ENCODE measurements at regions not wholly inside any gene's neighbourhood (a gene's known extent, or its start where the extent isn't known, plus 50 kb on each side); places are given as distances from the start of the nearest gene placed in this dataset.
"Not testable (repeated sequence)": the region's sequence is repeated elsewhere in the genome, so short reads cannot be mapped to it uniquely, and the experiment has no call there.

DNA sequence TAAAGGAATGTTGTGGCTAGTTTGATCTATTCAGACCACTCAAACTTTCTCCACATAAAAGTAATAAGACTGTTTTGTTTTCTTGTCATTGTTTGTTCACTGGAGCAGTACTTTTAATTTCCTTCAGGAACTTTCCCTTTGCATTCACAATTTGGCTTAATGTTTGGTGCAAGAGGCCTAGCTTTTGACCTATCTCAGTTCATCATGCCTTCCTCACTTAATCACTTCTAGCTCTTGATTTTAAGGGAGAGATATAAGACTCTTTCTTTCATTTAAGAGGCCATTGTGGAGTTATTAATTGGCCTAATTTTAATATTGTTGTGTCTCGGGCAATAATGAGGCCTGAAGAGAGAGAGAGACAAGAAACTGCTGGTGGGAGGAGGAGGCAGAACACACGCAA is 371.7 kb upstream of the DEPDC1 start:
- Mint-ChIP-seq H3K27ac (no peak overlapping the region), H3K36me3 (ENCODE audit: low read depth) (no peaks in the 10 kb centered on the region), H3K4me1 (no peaks in the 10 kb centered on the region), H3K9me3 (peaks cover 13% of the 10 kb centered on the region), H3K27me3 (no peaks in the 10 kb centered on the region), H3K4me3 (no peak overlapping the region)
- ChIA-PET POLR2A (no interaction called here), CTCF (no interaction called here)
- DNase-seq, result no peak

DNA sequence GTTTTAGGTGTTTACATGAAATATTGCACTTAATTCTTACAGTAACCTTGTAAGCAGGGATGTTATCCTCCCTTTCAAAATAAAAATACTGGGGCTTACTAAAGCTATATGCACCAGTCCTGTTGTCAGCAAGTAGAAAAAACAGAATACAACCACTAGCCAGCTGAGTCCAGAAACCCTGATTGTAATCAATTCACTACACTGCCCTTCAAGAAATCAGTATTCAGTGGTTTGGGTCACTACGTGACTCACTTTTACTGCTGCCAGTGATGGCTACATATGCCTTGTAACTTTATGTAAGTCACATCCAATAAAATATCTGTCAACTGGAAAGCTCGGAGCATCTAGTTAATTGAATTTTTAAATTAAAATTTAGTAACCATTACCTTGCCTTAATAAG is 376.3 kb upstream of the DEPDC1 start:
- POLR2A ChIA-PET, result no interaction called here
- CTCF ChIA-PET, result no interaction called here
- DNase-seq, result no peak
- Mint-ChIP-seq H3K4me1 (no peaks in the 10 kb centered on the region), H3K27ac (no peak overlapping the region), H3K9me3 (peaks cover 10% of the 10 kb centered on the region), H3K27me3 (no peaks in the 10 kb centered on the region), H3K4me3 (no peak overlapping the region), H3K36me3 (ENCODE audit: low read depth) (no peaks in the 10 kb centered on the region)

DNA sequence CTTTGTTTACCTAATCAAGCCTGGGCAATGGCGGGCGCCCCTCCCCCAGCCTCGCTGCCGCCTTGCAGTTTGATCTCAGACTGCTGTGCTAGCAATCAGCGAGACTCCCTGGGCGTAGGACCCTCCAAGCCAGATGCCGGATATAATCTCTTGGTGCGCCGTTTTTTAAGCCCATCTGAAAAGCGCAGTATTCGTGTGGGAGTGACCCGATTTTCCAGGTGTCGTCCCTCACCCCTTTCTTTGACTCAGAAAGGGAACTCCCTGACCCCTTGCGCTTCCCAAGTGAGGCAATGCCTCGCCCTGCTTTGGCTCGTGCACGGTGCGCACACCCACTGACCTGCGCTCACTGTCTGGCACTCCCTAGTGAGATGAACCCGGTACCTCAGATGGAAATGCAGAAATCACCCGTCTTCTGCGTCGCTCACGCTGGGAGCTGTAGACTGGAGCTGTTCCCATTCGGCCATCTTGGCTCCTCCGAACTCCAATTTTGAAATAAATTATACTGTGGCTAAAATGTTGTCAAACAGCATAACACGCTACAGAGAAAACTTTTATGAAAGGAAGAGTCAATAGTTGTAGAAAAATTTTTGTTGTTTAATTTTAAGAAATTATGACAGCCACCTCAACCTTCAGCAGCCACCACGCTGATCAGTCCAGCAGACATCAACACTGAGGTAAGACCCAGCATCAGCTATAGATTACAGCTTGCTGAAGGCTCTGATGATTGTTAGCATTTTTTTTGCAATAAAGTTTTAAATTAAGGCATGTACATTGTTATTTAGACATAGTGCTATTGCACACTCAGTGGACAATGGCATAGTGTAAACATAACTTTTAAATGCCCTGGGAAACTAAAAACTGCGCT is 384.7 kb upstream of the DEPDC1 start:
- H3K36me3 Mint-ChIP-seq (ENCODE audit: low read depth); DNase-seq; POLR2A ChIA-PET; H3K27me3 Mint-ChIP-seq; H3K4me1 Mint-ChIP-seq; H3K9me3 Mint-ChIP-seq; CTCF ChIA-PET; H3K27ac Mint-ChIP-seq; H3K4me3 Mint-ChIP-seq: not testable (repeated sequence)

DNA sequence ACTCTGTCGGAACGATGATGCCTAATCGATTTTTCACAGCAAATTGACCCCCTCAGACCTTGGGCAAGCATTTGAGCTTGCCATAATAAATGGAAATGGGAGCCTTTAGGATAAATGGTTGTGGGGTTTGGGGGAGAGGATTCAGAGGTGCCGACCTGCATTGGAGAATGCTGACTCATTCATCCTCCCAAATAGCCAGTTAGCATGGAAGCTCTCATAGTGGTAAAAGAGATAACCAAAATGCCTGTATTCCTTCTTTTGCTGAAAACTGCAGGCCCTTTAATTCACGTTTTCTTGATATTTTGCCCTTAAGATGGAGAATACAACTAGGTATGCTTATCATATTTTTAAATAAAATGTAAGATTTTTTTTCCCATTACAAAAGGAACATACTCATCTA is 392.6 kb upstream of the DEPDC1 start:
- H3K4me1 Mint-ChIP-seq, result no peaks in the 10 kb centered on the region
- no peaks in the 10 kb centered on the region for H3K27me3 Mint-ChIP-seq
- POLR2A ChIA-PET, result no interaction called here
- no peaks in the 10 kb centered on the region for H3K36me3 Mint-ChIP-seq (ENCODE audit: low read depth)
- CTCF ChIA-PET, result no interaction called here
- H3K27ac Mint-ChIP-seq, result no peak overlapping the region
- H3K9me3 Mint-ChIP-seq, result peaks cover 3% of the 10 kb centered on the region
- DNase-seq, result no peak
- H3K4me3 Mint-ChIP-seq, result no peak overlapping the region

DNA sequence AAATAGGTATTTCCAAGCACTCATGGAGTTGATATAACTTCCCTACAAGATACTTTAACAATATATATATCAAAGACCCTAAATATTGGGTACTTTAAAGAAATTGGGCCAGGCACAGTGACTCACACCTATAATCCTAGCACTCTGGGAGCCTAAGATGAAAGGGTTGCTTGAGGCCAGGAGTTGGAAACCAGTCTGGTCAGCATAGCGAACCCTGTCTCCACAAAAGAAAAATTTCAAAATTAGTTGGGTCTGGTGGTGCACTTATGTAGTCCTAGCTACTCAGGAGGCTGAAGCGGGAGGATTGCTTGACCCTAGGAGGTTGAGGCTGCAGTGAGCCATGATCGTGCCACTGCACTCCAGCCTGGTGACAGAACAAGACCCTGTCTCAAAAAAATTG is 393.9 kb upstream of the DEPDC1 start:
- Mint-ChIP-seq H3K36me3 (ENCODE audit: low read depth) (no peaks in the 10 kb centered on the region), H3K4me1 (no peaks in the 10 kb centered on the region), H3K4me3 (no peak overlapping the region), H3K27me3 (no peaks in the 10 kb centered on the region), H3K9me3 (peaks cover 3% of the 10 kb centered on the region), H3K27ac (no peak overlapping the region)
- no peak for DNase-seq
- CTCF ChIA-PET, result no interaction called here
- POLR2A ChIA-PET, result no interaction called here

DNA sequence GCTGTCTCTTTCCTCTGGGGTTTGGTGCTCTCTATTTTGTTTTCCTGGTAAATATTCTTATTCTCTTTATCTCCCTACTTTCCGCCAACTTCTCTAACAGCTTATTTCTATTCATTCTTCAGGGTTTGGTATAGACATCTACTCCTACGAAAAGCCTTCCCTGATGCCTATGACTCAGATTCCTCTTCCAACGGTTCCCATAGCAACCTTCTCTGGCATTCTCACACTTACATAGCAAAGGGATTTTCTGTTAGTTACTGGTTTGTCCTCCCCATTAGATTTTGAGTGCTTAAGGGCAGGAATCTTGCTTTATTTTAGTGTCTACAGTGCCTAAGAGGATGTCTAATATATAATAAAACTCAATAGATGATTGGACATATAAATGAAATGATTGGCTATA is 407.6 kb upstream of the DEPDC1 start:
- no peaks in the 10 kb centered on the region for H3K4me1 Mint-ChIP-seq
- DNase-seq, result no peak

DNA sequence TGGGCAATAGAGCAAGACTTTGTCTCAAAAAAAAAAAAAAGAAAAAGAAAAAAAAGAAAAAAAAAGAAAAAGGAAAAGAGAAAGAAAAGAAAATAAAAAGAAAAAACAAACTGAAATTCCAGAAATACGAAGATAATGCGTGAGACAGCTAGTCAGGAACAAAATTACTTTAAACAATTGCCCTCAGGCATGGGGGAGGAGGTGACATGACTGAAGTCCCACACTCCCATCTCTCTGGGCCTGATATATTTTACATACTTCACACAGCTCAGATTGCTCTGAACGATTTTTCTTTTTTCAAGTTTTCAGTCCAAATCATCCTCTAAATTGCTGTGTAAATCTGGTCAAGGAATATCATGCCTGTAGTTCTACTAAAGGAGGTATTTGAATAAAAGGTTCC is 409.5 kb upstream of the DEPDC1 start:
- no peaks in the 10 kb centered on the region for H3K36me3 Mint-ChIP-seq (ENCODE audit: low read depth)
- H3K4me3 Mint-ChIP-seq, result no peak overlapping the region
- H3K9me3 Mint-ChIP-seq, result peaks cover 11% of the 10 kb centered on the region
- no peak for DNase-seq
- ChIA-PET CTCF (no interaction called here), POLR2A (no interaction called here)
- no peaks in the 10 kb centered on the region for H3K27me3 Mint-ChIP-seq
- no peaks in the 10 kb centered on the region for H3K4me1 Mint-ChIP-seq
- H3K27ac Mint-ChIP-seq, result no peak overlapping the region

More for the DNA sequence above, 407.6 kb upstream of the DEPDC1 start:
- POLR2A ChIA-PET, result no interaction called here
- H3K4me3 Mint-ChIP-seq, result no peak overlapping the region
- CTCF ChIA-PET, result no interaction called here
- no peaks in the 10 kb centered on the region for H3K27me3 Mint-ChIP-seq
- peaks cover 7% of the 10 kb centered on the region for H3K9me3 Mint-ChIP-seq
- no peaks in the 10 kb centered on the region for H3K36me3 Mint-ChIP-seq (ENCODE audit: low read depth)
- H3K27ac Mint-ChIP-seq, result no peak overlapping the region

DNA sequence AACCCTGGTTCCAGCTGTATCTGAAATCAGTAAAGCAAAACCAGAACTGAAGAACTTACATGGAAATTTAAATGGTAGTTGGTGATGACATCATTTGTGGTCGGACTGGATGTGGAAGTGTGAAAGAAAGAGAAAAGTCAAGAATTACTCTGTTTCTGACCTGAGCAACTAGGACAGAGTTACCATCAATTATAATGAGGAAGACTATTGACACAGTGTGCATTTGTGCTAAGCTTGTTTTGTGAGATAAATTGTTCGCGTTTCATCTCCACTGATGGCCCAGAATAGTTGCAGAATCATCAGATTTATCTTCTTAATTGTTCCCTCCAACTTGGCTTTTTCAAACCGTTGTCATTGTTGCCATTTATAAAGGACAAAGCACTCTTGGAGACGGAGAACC is 410.6 kb upstream of the DEPDC1 start:
- Mint-ChIP-seq H3K9me3 (peaks cover 11% of the 10 kb centered on the region), H3K27ac (no peak overlapping the region), H3K36me3 (ENCODE audit: low read depth) (no peaks in the 10 kb centered on the region), H3K4me1 (no peaks in the 10 kb centered on the region), H3K27me3 (no peaks in the 10 kb centered on the region), H3K4me3 (no peak overlapping the region)
- CTCF ChIA-PET, result no interaction called here
- no peak for DNase-seq
- POLR2A ChIA-PET, result no interaction called here

DNA sequence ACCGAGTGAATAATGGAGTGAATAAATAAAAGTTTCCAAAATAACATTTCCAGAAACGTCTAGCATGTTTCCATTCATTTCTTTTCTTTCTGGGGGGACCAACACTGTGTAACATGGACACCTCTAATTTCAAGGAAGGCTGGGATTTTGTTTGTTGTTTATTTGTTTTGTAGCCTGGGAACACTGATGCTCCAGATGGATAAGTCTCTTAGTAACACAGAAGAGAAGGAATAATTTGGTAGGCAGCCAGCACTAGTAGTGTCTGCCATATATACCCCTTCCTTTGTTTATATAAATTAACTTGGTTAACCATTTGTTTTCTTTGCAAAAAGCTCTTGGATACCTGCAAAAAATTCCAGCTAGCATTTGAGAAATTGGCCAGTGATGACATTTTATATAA is 411.4 kb upstream of the DEPDC1 start:
- H3K4me3 Mint-ChIP-seq, result no peak overlapping the region
- H3K9me3 Mint-ChIP-seq, result peaks cover 11% of the 10 kb centered on the region
- H3K36me3 Mint-ChIP-seq (ENCODE audit: low read depth), result no peaks in the 10 kb centered on the region
- CTCF ChIA-PET, result no interaction called here
- no peak for DNase-seq
- POLR2A ChIA-PET, result no interaction called here
- no peaks in the 10 kb centered on the region for H3K27me3 Mint-ChIP-seq
- no peaks in the 10 kb centered on the region for H3K4me1 Mint-ChIP-seq
- no peak overlapping the region for H3K27ac Mint-ChIP-seq

DNA sequence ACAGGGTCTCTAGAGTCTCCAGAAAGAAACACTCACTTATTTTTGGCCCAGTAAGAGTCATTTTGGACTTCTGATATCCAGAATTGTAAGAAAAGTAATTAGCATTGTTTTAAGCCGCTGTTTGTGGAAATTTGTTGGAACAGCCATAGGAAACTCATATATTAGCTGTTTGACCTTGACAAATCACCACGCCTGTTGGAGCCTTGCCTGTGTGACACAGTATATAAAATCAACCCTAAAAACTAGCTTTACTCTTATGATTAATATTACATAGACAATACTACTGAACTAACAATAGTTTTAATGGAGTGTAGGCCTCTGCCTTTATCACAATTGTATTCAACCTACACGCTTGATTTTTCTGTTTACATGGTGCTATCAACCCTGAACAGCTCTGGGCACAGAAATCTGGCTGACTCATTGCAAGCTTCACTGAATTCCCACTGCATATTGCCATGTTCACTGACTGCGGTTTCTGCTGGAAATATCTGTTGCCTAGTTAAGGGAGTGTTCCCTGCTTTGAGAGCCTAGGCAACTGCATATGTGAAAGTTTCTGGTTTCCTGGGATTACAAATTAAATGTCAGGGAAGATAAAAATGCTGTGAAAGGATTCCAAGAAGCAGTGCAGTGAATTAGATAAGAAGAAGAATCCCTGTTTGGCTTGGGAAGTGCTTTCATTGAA is 419.5 kb upstream of the DEPDC1 start:
- ChIA-PET POLR2A (no interaction called here), CTCF (no interaction called here)
- no peak for DNase-seq

DNA sequence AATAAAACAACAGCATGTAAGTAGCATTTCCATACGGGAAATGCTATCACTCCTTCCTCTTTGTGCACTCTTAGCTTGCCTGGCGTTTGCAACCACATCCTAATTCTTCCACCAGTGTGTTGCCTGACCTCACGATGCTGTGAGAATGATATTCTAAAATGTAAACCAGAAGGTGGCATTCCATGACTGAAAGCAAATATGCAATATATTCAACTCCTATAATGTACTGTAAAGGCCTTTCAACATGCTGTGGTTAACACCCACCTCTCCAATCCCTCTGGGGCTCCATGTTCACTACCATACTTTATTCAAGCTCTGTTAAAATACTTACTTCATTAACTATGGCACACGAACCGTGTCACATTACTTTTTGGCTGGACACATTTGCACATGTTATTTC is 420.6 kb upstream of the DEPDC1 start:
- peaks cover 2% of the 10 kb centered on the region for H3K9me3 Mint-ChIP-seq
- POLR2A ChIA-PET, result no interaction called here
- no peak overlapping the region for H3K27ac Mint-ChIP-seq
- CTCF ChIA-PET, result no interaction called here
- H3K4me3 Mint-ChIP-seq, result no peak overlapping the region
- no peaks in the 10 kb centered on the region for H3K27me3 Mint-ChIP-seq
- no peaks in the 10 kb centered on the region for H3K36me3 Mint-ChIP-seq (ENCODE audit: low read depth)
- no peaks in the 10 kb centered on the region for H3K4me1 Mint-ChIP-seq
- DNase-seq, result no peak

More for the DNA sequence above, 419.5 kb upstream of the DEPDC1 start:
- peaks cover 2% of the 10 kb centered on the region for H3K9me3 Mint-ChIP-seq
- H3K36me3 Mint-ChIP-seq (ENCODE audit: low read depth), result no peaks in the 10 kb centered on the region
- H3K27ac Mint-ChIP-seq, result no peak overlapping the region
- H3K4me1 Mint-ChIP-seq, result no peaks in the 10 kb centered on the region
- no peak overlapping the region for H3K4me3 Mint-ChIP-seq
- no peaks in the 10 kb centered on the region for H3K27me3 Mint-ChIP-seq

DNA sequence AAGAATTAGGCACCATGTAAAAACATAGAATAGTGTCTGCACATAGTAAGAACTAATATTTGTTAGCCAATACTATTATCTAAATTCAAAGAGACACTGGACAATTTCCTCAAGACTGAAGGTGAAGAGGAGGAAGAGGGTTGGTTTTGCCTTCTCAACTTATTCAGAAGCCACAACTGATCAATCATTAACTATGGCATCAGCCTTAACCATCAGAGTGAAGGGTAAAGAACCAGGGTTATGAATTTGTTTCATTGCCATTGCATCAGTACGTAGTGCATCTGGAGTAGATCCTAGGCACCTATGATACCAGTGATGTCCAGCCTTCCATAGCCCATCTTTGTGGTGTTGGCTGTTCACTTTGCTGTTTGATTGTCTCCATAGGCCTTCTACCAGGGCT is 421.7 kb upstream of the DEPDC1 start:
- Mint-ChIP-seq H3K27me3 (no peaks in the 10 kb centered on the region), H3K4me3 (no peak overlapping the region), H3K36me3 (ENCODE audit: low read depth) (no peaks in the 10 kb centered on the region), H3K4me1 (no peaks in the 10 kb centered on the region), H3K27ac (no peak overlapping the region), H3K9me3 (peaks cover 5% of the 10 kb centered on the region)
- DNase-seq, result no peak
- POLR2A ChIA-PET, result no interaction called here
- CTCF ChIA-PET, result no interaction called here

DNA sequence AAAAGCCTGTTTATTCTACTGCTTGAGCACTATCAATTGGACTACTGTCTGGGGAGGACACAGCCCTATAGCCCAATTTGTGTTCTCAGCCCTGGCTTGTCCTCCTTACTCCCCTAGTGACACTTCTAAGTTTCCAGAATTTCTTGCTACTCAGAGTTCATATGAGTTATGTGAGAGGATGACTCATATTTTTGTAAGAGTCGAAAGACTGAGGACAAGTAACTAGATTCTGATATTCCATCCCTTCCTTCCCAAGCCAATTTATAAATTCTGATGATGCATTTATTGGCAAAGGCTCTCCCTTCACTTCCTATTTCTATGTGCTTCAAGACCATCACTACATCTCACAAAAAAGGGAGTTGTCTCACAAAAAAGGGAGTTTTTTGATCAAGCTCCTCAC is 422.2 kb upstream of the DEPDC1 start:
- Mint-ChIP-seq H3K27me3 (no peaks in the 10 kb centered on the region), H3K4me1 (no peaks in the 10 kb centered on the region), H3K27ac (no peak overlapping the region), H3K9me3 (peaks cover 5% of the 10 kb centered on the region), H3K36me3 (ENCODE audit: low read depth) (no peaks in the 10 kb centered on the region), H3K4me3 (no peak overlapping the region)
- no peak for DNase-seq
- POLR2A ChIA-PET, result no interaction called here
- CTCF ChIA-PET, result no interaction called here

DNA sequence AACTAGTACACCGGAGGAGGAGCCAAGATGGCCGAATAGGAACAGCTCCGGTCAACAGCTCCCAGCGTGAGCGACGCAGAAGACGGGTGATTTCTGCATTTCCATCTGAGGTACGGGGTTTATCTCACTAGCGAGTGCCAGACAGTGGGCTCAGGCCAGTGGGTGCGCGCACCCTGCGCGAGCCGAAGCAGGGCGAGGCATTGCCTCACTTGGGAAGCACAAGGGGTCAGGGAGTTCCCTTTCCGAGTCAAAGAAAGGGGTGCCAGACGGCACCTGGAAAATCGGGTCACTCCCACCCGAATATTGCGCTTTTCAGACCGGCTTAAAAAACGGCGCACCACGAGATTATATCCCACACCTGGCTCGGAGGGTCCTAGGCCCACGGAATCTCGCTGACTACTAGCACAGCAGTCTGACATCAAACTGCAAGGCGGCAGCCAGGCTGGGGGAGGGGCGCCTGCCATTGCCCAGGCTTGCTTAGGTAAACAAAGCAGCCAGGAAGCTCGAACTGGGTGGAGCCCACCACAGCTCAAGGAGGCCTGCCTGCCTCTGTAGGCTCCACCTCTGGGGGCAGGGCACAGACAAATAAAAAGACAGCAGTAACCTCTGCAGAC is 426.7 kb upstream of the DEPDC1 start:
- H3K9me3 Mint-ChIP-seq; H3K27ac Mint-ChIP-seq; CTCF ChIA-PET; H3K27me3 Mint-ChIP-seq; H3K4me3 Mint-ChIP-seq; POLR2A ChIA-PET; H3K4me1 Mint-ChIP-seq; DNase-seq; H3K36me3 Mint-ChIP-seq (ENCODE audit: low read depth): not testable (repeated sequence)
